Renal cortex interstitium (tissue), 11 donors: ENCODE measurements at regions not wholly inside any gene's neighbourhood (a gene's known extent, or its start where the extent isn't known, plus 50 kb on each side); places are given as distances from the start of the nearest gene placed in this dataset.
"Not testable (repeated sequence)": the region's sequence is repeated elsewhere in the genome, so short reads cannot be mapped to it uniquely, and the experiment has no call there.

Experiments
- DNase-seq, 11 donors: peaks; one replicate each; pipeline ENCODE4 v3.0.0-alpha.2; 2013; ENCODE audit warnings: low read depth in 9 of 11, low spot score in 4 of 11; ENCODE audit errors: extremely low read depth in 1 of 11

DNA sequence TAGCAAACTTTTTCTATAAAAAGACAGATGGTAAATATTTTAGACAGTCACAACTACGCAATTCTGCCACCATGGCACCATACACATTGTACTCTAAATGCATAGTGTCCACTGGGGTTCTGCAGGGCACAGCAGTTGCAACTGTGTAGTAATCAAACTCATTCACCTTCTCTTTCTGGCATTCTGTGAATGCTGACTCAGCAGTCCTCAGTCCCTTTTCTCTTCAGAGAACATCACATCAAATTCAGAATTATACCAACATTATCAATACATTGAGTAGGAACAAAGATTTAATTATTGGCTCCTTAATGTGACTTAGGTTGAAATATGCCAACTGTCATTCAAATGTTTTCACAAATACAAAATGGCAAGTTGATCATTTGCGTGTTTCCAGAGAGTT is 74.2 kb upstream of the N4BP1 start:
- no peak for DNase-seq

DNA sequence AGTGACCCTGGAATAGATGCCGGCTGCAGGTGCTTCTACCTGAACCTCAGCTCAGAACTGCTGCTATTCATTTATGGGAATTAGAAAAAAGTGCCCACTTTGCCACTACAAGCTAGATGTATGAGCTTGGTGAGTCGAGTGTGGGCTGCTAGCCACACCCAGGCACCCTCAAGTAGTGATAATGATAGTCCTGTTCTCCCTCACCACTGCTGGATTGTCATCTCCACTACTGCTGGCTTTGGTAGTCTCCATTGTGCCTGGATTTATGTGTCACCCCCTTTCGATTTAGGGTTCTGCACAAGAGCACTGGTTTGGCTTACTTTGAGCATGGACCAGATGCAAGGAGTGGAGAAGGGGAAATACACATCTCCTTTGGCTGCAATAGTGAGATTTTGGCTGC is 73.0 kb upstream of the N4BP1 start:
- no peak for DNase-seq

DNA sequence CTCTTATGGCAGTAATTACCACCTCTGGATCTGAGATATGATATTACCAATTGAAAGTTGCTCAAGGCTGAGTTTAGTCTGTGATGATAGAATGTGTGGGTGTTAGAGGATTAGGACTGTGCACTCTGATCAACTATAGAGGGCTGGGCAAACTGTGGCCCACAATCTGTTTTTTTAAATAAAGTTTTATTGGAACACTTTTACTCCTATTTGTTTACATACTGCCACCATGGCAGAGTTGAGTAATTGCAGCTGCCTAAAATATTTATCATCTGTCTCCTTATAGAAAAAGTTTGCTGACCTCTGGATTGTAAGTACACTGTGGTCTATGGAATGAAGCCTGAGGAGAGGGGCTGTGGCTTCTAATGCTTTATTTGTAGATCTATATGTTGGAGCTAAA is 71.5 kb upstream of the N4BP1 start:
- DNase-seq = no peak

DNA sequence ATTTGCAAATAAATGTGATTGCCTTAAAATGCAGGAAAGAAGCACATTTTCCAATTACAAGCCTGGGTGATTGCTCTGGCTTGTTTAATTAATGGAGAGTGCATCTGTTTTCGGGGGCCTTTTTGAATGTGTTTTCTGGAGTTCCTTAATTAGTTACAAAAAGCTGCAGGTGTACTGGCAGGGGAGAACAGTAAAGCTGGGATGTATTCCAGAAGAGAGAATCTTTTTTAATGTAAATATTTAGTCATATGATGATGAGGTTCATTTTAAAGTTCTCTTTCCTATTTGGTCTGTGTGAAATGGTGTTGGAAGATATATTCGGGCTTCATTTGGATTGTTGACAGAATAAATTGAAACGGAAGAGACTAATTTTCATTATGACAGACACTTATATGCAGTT is 70.9 kb upstream of the N4BP1 start:
- no peak for DNase-seq

DNA sequence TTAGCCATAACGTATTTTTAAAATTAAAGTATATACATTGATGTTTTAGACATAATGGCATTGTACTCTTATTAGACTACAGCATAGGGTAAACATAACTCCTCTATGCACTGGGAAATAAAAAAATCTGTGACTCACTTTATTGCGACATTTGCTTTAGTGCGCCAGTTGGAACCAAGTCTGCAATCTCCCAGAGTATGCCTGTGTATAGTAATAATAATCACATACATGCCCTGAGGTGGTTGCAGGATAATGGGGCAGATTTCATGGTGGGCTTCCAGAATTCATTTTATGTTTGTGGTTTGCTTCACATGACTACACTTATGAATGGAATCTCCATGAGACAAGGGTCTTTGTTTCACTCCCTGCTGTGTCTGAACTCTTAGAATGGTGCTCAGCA is 66.9 kb upstream of the N4BP1 start:
- DNase-seq = no peak

DNA sequence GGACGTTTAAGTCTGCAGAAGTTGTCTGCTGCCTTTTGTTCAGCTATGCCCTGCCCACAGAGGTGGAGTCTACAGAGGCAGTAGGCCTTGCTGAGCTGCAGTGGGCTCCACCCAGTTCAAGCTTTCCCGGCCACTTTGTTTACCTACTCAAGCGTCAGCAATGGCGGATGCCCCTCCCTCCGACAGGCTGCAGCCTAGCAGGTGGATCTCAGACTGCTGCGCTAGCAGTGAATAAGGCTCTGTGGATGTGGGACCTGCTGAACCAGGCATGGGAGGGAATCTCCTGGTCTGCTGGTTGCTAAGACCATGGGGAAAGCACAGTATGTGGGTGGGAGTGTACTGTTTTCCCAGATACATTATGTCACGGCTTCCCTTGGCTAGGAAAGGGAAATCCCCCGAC is 58.2 kb upstream of the N4BP1 start:
- not testable (repeated sequence) for DNase-seq

DNA sequence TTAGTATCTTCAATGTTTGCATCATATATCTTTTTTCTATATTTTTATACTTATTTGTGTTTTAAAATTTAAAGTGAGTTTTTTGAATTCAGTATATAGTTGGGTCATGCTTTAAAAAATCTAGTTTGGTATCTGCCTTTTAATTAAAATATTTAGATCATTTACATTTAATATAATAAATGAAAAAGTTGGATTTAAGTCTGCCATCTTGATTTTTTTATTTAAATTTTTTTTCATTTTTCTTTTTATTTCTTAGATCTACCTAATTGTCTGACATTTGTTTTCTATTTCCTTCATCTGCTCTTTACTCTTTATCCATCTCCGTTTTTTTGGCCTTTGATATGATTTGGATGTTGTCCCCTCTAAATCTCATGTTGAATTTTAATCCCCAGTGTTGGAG is 50.0 kb upstream of the N4BP1 start:
- DNase-seq = no peak
